Adrenal gland (tissue), 5 donors: ENCODE measurements at regions not wholly inside any gene's neighbourhood (a gene's known extent, or its start where the extent isn't known, plus 50 kb on each side); places are given as distances from the start of the nearest gene placed in this dataset.

ENCODE experiments used
- POLR2A ChIP-seq, 2 donors: fragments of 450-650 bp; IDR thresholded peaks; one replicate each; pipeline ENCODE4 v1.6.1; 2017; ENCODE audit warnings: antibody characterized with exemption in 2 of 2, mild to moderate bottlenecking in 2 of 2, moderate library complexity in 1 of 2
- TF ChIP-seq, protein P1 (sequence below), 6 experiments: fragments of 450-650 bp in 4 of 6; fragments of 200-600 bp in 2 of 6; sonication (generic) in 1 of 6; IDR thresholded peaks; 1 replicate in 5 of 6; 2 replicates in 1 of 6; pipeline versions ENCODE4 v1.5.1 to v1.8.0; 2016 to 2021; ENCODE audit warnings: antibody characterized with exemption in 6 of 6, mild to moderate bottlenecking in 2 of 6, moderate library complexity in 1 of 6
- donor health status: DM: no; HTN: no; CAD: no.

- TF ChIP-seq POLR2A (IDR thresholded peaks at IDR 0.05), result no peak
- TF ChIP-seq, protein P1, sequence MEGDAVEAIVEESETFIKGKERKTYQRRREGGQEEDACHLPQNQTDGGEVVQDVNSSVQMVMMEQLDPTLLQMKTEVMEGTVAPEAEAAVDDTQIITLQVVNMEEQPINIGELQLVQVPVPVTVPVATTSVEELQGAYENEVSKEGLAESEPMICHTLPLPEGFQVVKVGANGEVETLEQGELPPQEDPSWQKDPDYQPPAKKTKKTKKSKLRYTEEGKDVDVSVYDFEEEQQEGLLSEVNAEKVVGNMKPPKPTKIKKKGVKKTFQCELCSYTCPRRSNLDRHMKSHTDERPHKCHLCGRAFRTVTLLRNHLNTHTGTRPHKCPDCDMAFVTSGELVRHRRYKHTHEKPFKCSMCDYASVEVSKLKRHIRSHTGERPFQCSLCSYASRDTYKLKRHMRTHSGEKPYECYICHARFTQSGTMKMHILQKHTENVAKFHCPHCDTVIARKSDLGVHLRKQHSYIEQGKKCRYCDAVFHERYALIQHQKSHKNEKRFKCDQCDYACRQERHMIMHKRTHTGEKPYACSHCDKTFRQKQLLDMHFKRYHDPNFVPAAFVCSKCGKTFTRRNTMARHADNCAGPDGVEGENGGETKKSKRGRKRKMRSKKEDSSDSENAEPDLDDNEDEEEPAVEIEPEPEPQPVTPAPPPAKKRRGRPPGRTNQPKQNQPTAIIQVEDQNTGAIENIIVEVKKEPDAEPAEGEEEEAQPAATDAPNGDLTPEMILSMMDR (IDR thresholded peaks at IDR 0.05), result no peak
Observed at GRCh38 chr2:128716299-128716721, 397.6 kb upstream of the HS6ST1 start.
